OCI-LY1 (cell line): ENCODE measurements at regions not wholly inside any gene's neighbourhood (a gene's known extent, or its start where the extent isn't known, plus 50 kb on each side); places are given as distances from the start of the nearest gene placed in this dataset.

Source experiments
- H2AFZ ChIP-seq: fragments of 200-600 bp; sonication (generic), shearing (Covaris generic); 2 replicates; pipeline ENCODE4 v1.6.0; 2014; ENCODE audit warnings: antibody characterized with exemption, mild to moderate bottlenecking, low read length
- H3F3A ChIP-seq: fragments of 200-600 bp; sonication (generic), shearing (Covaris generic); 2 replicates; pipeline ENCODE4 v1.6.0; 2014; ENCODE audit warnings: mild to moderate bottlenecking, antibody characterized with exemption, low read length, moderate library complexity; ENCODE audit not compliant: insufficient read depth
- H3K27ac ChIP-seq: fragments of 200-600 bp; sonication (generic); 2 replicates; pipeline ENCODE4 v1.5.1; 2014; ENCODE audit warnings: low read length, mixed run types, mild to moderate bottlenecking, low read depth; ENCODE audit not compliant: poor library complexity, severe bottlenecking
- H3K27me3 ChIP-seq: fragments of 200-600 bp; sonication (generic); 2 replicates; pipeline ENCODE4 v1.6.0; 2014; ENCODE audit warnings: antibody characterized with exemption, mild to moderate bottlenecking, low read length, moderate library complexity; ENCODE audit not compliant: insufficient read depth
- H3K36me3 ChIP-seq: fragments of 200-600 bp; sonication (generic); 2 replicates; pipeline ENCODE4 v1.6.1; 2014; ENCODE audit warnings: mild to moderate bottlenecking, antibody characterized with exemption, low read length, moderate library complexity, mixed read lengths; ENCODE audit not compliant: insufficient read depth
- H3K4me1 ChIP-seq: fragments of 200-600 bp; sonication (generic); 2 replicates; pipeline ENCODE4 v1.5.1; 2014; ENCODE audit warnings: mild to moderate bottlenecking, low read length, moderate library complexity; ENCODE audit not compliant: insufficient read depth, severe bottlenecking
- H3K4me2 ChIP-seq: fragments of 200-600 bp; sonication (generic), shearing (Covaris generic); 2 replicates; pipeline ENCODE4 v1.6.1; 2014; ENCODE audit warnings: low read length
- H3K4me3 ChIP-seq: fragments of 200-600 bp; sonication (generic); 2 replicates; pipeline ENCODE4 v1.5.1; 2014; ENCODE audit warnings: low read length, low read depth, mild to moderate bottlenecking, mixed read lengths; ENCODE audit not compliant: poor library complexity, severe bottlenecking
- H3K79me2 ChIP-seq: fragments of 200-600 bp; shearing (Covaris generic); 2 replicates; pipeline ENCODE4 v1.6.1; 2016; ENCODE audit warnings: mixed run types, low read length, mixed read lengths; ENCODE audit not compliant: insufficient read depth
- H3K9ac ChIP-seq: fragments of 200-600 bp; sonication (generic), shearing (Covaris generic); 2 replicates; pipeline ENCODE4 v1.6.1; 2014; ENCODE audit warnings: mild to moderate bottlenecking, low read length, mixed read lengths
- H3K9me2 ChIP-seq: fragments of 200-600 bp; sonication (generic), shearing (Covaris generic); 2 replicates; pipeline ENCODE4 v1.6.1; 2014; ENCODE audit warnings: low read depth, mild to moderate bottlenecking, low read length, mixed read lengths
- H3K9me3 ChIP-seq: fragments of 200-600 bp; shearing (Covaris generic); 2 replicates; pipeline ENCODE4 v1.6.1; 2014; ENCODE audit warnings: low read length, mixed read lengths
- H4K20me1 ChIP-seq: fragments of 200-600 bp; sonication (generic), shearing (Covaris generic); 2 replicates; pipeline ENCODE4 v1.6.0; 2016; ENCODE audit warnings: mild to moderate bottlenecking, low read length; ENCODE audit not compliant: insufficient read depth
- EZH2 ChIP-seq: fragments of 200-600 bp; sonication (generic), shearing (Covaris generic); IDR thresholded peaks from 2 replicates; pipeline ENCODE4 v1.8.0; 2017; ENCODE audit warnings: borderline replicate concordance, mixed run types, mild to moderate bottlenecking, antibody characterized with exemption, low read length, moderate library complexity, mixed read lengths
- TF ChIP-seq, protein P1 (sequence below): fragments of 200-600 bp; sonication (generic), shearing (Covaris generic); IDR thresholded peaks from 2 replicates; pipeline ENCODE4 v1.5.1; 2017; ENCODE audit warnings: mild to moderate bottlenecking, antibody characterized with exemption, low read length, moderate library complexity, mixed read lengths

DNA sequence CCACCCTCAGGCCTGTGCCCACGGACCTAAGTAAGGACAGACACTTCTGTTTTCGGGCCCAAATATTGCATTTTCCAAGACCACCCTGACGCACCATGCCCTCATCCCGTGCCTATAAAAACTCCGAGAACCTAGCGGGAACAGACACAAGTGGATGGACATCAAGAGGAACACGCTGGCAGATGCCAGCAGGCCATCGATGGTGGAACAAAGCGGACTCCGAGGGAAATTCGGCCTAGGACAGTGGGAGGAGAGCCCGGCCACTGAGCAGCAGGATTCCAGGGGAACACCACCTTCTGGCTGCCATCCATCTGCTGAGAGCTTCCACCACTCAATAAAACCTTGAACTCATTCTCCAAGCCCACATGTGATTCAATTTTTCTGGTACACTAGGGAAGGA lies 243.6 kb upstream of the ZWINT start:
- H3K36me3 ChIP-seq, result no peaks in the 10 kb centered on the region
- H3F3A ChIP-seq, result no peaks in the 10 kb centered on the region
- H3K4me1 ChIP-seq, result peaks cover 17% of the 10 kb centered on the region
- H3K4me2 ChIP-seq, result peak overlapping the region; percentile 68; the same call in 1 of the 2 replicates
- H3K27me3 ChIP-seq, result no peaks in the 10 kb centered on the region
- H3K9ac ChIP-seq, result no peak overlapping the region; the same call in 1 of the 2 replicates
- H3K9me3 ChIP-seq, result no peaks in the 10 kb centered on the region
- TF ChIP-seq, protein P1, sequence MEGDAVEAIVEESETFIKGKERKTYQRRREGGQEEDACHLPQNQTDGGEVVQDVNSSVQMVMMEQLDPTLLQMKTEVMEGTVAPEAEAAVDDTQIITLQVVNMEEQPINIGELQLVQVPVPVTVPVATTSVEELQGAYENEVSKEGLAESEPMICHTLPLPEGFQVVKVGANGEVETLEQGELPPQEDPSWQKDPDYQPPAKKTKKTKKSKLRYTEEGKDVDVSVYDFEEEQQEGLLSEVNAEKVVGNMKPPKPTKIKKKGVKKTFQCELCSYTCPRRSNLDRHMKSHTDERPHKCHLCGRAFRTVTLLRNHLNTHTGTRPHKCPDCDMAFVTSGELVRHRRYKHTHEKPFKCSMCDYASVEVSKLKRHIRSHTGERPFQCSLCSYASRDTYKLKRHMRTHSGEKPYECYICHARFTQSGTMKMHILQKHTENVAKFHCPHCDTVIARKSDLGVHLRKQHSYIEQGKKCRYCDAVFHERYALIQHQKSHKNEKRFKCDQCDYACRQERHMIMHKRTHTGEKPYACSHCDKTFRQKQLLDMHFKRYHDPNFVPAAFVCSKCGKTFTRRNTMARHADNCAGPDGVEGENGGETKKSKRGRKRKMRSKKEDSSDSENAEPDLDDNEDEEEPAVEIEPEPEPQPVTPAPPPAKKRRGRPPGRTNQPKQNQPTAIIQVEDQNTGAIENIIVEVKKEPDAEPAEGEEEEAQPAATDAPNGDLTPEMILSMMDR, result no peak
- no peak for TF ChIP-seq EZH2
- no peaks in the 10 kb centered on the region for H3K9me2 ChIP-seq
- H3K4me3 ChIP-seq, result no peak overlapping the region
- peak overlapping the region; percentile 35 for H3K27ac ChIP-seq
- no peak overlapping the region for H2AFZ ChIP-seq
- H4K20me1 ChIP-seq, result no peaks in the 10 kb centered on the region
- H3K79me2 ChIP-seq, result no peaks in the 10 kb centered on the region

DNA sequence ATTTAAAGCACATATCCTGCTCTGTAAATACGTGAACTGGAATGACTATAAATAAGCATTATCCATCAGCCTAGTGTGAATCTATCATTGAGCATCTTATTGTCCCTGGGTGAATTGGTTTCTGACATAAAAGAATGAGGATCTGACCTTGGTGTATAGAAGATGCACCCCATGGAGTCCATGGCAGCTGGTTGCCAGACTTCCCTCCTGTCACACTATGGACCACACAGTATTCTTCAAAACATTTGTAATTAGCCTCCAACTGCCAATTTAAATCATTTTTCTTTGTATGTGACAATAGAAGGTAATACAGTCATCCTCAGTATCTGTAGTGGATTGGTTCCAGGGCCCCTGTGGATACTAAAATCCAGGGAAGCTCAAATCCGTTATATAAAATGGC lies 238.1 kb upstream of the ZWINT start:
- Histone ChIP-seq H3K9me2 (no peaks in the 10 kb centered on the region), H3K27me3 (no peaks in the 10 kb centered on the region), H3K79me2 (no peaks in the 10 kb centered on the region), H3K27ac (no peak overlapping the region), H2AFZ (no peak overlapping the region), H3K9me3 (no peaks in the 10 kb centered on the region), H3K9ac (no peak overlapping the region), H3F3A (no peaks in the 10 kb centered on the region), H3K4me1 (no peaks in the 10 kb centered on the region), H3K4me3 (no peak overlapping the region), H3K4me2 (no peak overlapping the region), H4K20me1 (no peaks in the 10 kb centered on the region), H3K36me3 (no peaks in the 10 kb centered on the region)
- no peak for TF ChIP-seq EZH2
- TF ChIP-seq, protein P1, result no peak

DNA sequence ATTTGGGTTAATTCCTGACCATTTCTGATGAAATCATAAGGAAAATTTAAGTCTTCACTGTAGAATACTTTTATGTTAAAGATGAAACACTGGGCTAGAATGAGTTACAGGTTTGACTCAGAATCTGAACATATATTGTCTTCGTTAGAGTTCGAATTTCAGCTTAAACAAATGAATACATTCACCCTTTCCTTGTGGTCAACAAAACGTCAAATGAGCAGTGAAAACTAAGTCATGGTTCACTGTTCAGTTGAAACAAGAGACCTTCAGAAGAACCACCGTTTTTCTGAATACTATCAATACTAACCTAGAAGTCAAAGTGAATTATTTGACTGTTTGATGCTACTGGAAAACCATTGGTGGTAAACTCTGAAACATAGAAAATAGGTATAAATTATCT lies 235.2 kb upstream of the ZWINT start:
- Histone ChIP-seq H3K4me1 (no peaks in the 10 kb centered on the region), H3K27me3 (no peaks in the 10 kb centered on the region), H3K27ac (no peak overlapping the region), H4K20me1 (no peaks in the 10 kb centered on the region), H3F3A (no peaks in the 10 kb centered on the region), H2AFZ (peak overlapping the region; percentile 67; the same call in 1 of the 2 replicates), H3K9me3 (no peaks in the 10 kb centered on the region), H3K79me2 (no peaks in the 10 kb centered on the region), H3K9ac (no peak overlapping the region), H3K4me2 (no peak overlapping the region), H3K36me3 (no peaks in the 10 kb centered on the region), H3K4me3 (no peak overlapping the region), H3K9me2 (no peaks in the 10 kb centered on the region)
- no peak for TF ChIP-seq EZH2
- TF ChIP-seq, protein P1, result no peak
